RWPE2 (cell line): ENCODE measurements at regions not wholly inside any gene's neighbourhood (a gene's known extent, or its start where the extent isn't known, plus 50 kb on each side); places are given as distances from the start of the nearest gene placed in this dataset.

Source experiments
- ATAC-seq: fragments of 200-7000 bp; cut with Tn5 transposase; 3 replicates; pipeline ENCODE4 v1.9.1; 2021; ENCODE audit warnings: low read depth
- DNase-seq: peaks from one replicate; pipeline ENCODE4 v3.0.0-alpha.2; 2020; ENCODE audit warnings: low spot score
- H3K27ac ChIP-seq: fragments of 450-650 bp; 2 replicates; pipeline ENCODE4 v1.5.1; 2017; ENCODE audit warnings: mild to moderate bottlenecking; ENCODE audit not compliant: poor library complexity, severe bottlenecking
- H3K27me3 ChIP-seq: fragments of 250-450 bp; sonication (Bioruptor Pico); 2 replicates; pipeline ENCODE4 v1.5.1; 2021; ENCODE audit warnings: mild to moderate bottlenecking, moderate library complexity; ENCODE audit not compliant: insufficient read depth, poor library complexity, severe bottlenecking
- H3K36me3 ChIP-seq: fragments of 250-450 bp; sonication (Bioruptor Pico); 2 replicates; pipeline ENCODE4 v1.5.1; 2020; ENCODE audit warnings: low read depth, mild to moderate bottlenecking, moderate library complexity
- H3K4me1 ChIP-seq: fragments of 250-450 bp; sonication (Bioruptor Pico); 2 replicates; pipeline ENCODE4 v1.5.1; 2021; ENCODE audit warnings: mild to moderate bottlenecking, moderate library complexity; ENCODE audit not compliant: insufficient read depth, poor library complexity, severe bottlenecking
- H3K4me3 ChIP-seq: fragments of 250-450 bp; sonication (Bioruptor Pico); 2 replicates; pipeline ENCODE4 v1.5.1; 2021; ENCODE audit warnings: mild to moderate bottlenecking, moderate library complexity; ENCODE audit not compliant: severe bottlenecking
- H3K9me3 ChIP-seq: fragments of 250-450 bp; sonication (Bioruptor Pico); 2 replicates; pipeline ENCODE4 v1.5.1; 2021; ENCODE audit warnings: mild to moderate bottlenecking, moderate library complexity; ENCODE audit not compliant: severe bottlenecking
- CTCF ChIP-seq: fragments of 450-650 bp; IDR thresholded peaks from one replicate; pipeline ENCODE4 v1.5.1; 2017; ENCODE audit warnings: mild to moderate bottlenecking, moderate library complexity; ENCODE audit not compliant: poor library complexity, severe bottlenecking

GRCh38 chrX:121832446-121832845 is 785.0 kb downstream of the GLUD2 start:
- Histone ChIP-seq H3K9me3 (no peaks in the 10 kb centered on the region), H3K27ac (no peak overlapping the region), H3K4me3 (no peak overlapping the region), H3K27me3 (no peaks in the 10 kb centered on the region), H3K36me3 (no peaks in the 10 kb centered on the region), H3K4me1 (no peaks in the 10 kb centered on the region)
- ATAC-seq, result no peak
- no peak for DNase-seq
- TF ChIP-seq CTCF, result no peak

- no peak for TF ChIP-seq CTCF
- no peaks in the 10 kb centered on the region for H3K9me3 ChIP-seq
- no peak overlapping the region for H3K27ac ChIP-seq
- no peaks in the 10 kb centered on the region for H3K27me3 ChIP-seq
- no peak for ATAC-seq
- no peak for DNase-seq
- H3K4me3 ChIP-seq, result no peak overlapping the region
- no peaks in the 10 kb centered on the region for H3K4me1 ChIP-seq
- no peaks in the 10 kb centered on the region for H3K36me3 ChIP-seq
These were observed 788.6 kb downstream of the GLUD2 start for GRCh38 chrX:121836000-121836399.

GRCh38 chrX:121851033-121851432 is 803.6 kb downstream of the GLUD2 start:
- Histone ChIP-seq H3K27ac (no peak overlapping the region), H3K36me3 (no peaks in the 10 kb centered on the region), H3K27me3 (no peaks in the 10 kb centered on the region), H3K4me1 (no peaks in the 10 kb centered on the region), H3K9me3 (no peaks in the 10 kb centered on the region), H3K4me3 (no peak overlapping the region)
- peak; percentile 25; the same call in 2 of the 3 replicates for ATAC-seq
- no peak for TF ChIP-seq CTCF
- no peak for DNase-seq

GRCh38 chrX:121853762-121854613 is 806.6 kb downstream of the GLUD2 start:
- Histone ChIP-seq H3K4me3 (no peak overlapping the region), H3K27me3 (no peaks in the 10 kb centered on the region), H3K36me3 (no peaks in the 10 kb centered on the region), H3K27ac (no peak overlapping the region), H3K4me1 (no peaks in the 10 kb centered on the region), H3K9me3 (no peaks in the 10 kb centered on the region)
- ATAC-seq (no peak), DNase-seq (no peak)
- no peak for TF ChIP-seq CTCF

- ATAC-seq (no peak), DNase-seq (no peak)
- H3K4me1 ChIP-seq, result no peaks in the 10 kb centered on the region
- H3K4me3 ChIP-seq, result no peak overlapping the region
- H3K9me3 ChIP-seq, result no peaks in the 10 kb centered on the region
- no peak for TF ChIP-seq CTCF
- no peaks in the 10 kb centered on the region for H3K36me3 ChIP-seq
- no peaks in the 10 kb centered on the region for H3K27me3 ChIP-seq
- no peak overlapping the region for H3K27ac ChIP-seq
These were observed 807.2 kb downstream of the GLUD2 start for GRCh38 chrX:121854614-121854911.
